Muscle of arm (tissue), 1 donor: ENCODE measurements at regions not wholly inside any gene's neighbourhood (a gene's known extent, or its start where the extent isn't known, plus 50 kb on each side); places are given as distances from the start of the nearest gene placed in this dataset.

Experiments
- DNase-seq: peaks from one replicate; pipeline ENCODE4 v3.0.0-alpha.2; 2013

- no peak for DNase-seq
Measured at GRCh38 chr2:172230889-172231401, 128.2 kb upstream of the DLX2 start.

DNA sequence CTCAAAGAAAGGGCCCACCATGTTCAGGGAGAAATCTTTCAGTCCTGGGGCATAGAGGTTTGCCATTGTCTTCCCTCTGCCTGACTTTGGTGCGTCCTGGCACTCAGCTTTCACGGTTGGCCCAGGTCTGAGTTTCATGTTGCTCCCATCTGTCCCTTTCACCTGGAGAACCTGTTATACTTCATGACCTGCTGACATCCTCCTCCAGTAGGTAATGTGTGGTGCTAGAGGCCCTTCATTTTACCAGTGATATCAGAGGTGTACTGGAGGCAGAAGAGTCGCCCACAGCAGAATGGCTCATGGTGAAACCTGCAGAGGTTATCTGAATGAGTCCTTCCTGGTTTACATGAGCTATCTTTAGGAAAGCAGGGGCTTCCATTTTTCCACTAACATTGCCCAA is 128.8 kb upstream of the DLX2 start:
- no peak for DNase-seq

- DNase-seq = no peak
Measured at GRCh38 chr2:172232708-172233396, 130.2 kb upstream of the DLX2 start.

DNA sequence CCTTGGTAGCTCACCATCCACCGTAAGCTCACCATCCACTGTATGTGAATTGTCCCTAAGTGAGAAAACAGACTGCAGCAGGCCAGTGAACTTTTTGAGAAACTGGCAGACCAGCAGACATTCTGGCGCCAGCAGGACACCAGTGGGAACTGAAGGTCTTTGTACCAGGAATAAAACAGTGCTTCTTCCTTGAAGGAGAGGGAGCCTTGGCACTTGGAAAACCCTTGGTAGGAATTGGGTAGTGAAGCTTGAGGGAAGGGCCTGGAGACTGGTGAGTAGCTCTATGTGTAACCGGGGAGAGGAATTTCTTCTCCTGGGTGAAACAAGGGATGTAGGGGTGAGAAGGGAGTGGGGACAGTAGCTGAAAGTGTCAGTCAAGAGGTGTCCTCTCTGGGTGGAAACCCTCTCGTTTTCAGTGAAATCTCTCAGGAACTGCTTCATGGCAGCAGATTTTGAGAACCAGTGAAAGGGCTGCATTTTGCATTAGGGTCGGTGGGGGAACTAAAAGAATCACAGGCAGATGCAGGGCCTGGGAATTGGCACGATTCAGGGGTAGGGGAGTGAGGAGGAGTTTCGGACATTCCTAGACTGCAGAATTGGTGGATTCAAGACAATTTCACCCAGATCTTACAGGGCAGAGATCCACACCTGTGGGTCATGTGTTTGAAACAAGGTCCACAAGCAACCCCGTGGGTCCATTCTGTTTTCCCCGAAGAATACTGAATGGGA is 131.5 kb upstream of the DLX2 start:
- DNase-seq = no peak

- DNase-seq = no peak
Measured at GRCh38 chr2:172234716-172235691, 132.3 kb upstream of the DLX2 start.

DNA sequence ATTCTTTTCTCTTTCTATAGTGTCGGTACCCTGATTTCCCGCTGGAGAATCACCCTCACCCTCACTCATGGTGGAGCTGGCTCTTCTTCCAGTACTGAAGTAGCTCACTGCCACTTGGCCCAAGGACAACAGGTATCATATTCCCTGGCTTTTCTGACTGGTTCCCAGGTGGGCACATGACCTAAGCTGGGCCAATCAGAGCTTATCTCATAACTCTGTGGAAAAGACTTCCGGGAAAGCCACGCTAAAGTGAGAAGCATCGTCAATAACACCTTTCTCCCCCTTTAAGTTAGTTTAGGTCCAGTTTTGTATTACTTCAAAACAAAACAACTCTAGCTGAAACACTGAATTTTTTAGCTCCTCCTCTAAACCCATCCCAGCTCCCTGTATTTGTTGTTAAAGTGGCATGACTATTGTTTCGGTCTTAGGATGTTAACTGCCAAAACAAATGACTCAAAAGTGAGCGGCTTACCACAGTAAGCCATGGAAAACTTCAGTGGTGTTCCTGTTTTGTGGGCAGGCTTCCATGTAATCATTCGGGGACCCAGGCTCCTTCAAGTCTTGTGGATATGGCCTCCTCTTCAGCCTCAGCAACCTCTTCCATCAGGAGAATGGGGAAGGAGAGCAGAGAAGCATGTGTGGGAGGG is 137.4 kb upstream of the DLX2 start:
- DNase-seq = no peak

- no peak for DNase-seq
Measured at GRCh38 chr2:172241222-172241621, 138.5 kb upstream of the DLX2 start.

DNA sequence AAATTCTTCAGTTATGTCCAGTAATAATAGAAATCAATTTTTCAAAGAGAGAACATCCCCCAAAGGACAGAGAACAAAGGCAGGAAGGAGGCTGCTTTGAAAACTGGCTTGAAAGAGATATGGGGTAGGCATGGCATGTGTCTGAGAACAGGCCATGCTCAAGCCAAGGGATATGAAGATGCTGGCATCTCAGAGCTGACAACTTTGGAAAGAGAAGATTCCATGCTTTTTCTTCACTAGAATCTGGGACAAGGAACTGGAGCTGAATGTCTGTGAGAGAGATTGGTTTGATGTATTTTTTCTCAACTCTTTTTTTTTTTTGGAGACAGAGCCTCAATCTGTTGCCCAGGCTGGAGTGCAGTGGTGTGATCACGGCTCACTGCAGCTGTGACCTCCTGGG is 139.8 kb upstream of the DLX2 start:
- no peak for DNase-seq

- no peak for DNase-seq
Measured at GRCh38 chr2:172242961-172243360, 140.3 kb upstream of the DLX2 start.

DNA sequence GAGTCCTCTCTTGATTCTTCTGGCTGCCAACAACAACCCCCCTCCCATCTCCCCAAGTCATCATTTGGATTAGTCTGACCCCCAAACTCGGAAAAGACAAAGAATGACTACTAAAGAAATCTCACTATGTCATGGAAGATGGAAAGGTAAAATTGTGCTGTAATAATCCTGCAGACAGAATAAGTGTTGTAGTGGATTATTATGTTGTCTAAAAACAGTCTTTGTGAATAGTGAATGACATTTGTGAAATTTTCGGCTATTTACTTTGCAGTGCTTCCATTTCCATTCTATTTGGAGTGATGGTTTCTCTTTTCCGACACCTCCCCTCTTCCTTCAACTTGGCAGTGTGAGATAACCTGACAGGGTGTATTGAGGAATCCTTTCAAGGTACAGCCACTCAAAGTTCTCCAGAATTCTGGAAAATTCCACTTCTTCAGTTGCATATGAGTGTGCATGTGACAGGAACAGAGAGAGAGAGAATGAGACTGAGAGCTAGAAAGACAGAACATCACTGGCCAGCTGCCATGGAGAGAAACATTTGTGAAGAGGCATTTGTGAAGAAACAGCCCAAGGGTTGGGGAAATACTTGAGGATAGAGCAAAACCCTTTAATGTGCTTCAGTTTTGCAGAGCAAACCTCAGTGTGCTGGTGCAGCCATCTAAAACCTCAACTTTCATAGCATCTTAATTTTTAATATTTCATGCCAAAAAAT is 141.9 kb upstream of the DLX2 start:
- no peak for DNase-seq

- no peak for DNase-seq
Measured at GRCh38 chr2:172246649-172247048, 143.9 kb upstream of the DLX2 start.

DNA sequence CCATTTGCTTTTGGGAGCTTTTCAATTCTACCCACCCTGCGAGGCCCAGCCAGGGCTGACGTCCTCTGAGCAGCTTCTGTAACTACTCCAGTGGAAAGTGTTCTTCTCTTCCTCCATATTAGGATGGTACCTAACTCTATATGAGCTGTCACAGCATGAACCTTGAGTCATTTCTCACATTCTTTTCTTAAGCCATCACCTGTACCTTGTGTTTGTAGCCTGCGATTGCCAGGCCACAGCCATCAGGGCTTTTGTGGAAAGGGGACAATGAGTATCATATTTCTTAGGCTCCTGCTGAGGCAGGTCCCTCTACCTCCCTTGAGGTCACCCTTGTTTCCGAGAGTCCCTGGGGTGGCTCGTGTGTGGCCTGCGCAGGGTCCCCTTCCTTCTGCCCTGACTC is 144.5 kb upstream of the DLX2 start:
- no peak for DNase-seq

DNA sequence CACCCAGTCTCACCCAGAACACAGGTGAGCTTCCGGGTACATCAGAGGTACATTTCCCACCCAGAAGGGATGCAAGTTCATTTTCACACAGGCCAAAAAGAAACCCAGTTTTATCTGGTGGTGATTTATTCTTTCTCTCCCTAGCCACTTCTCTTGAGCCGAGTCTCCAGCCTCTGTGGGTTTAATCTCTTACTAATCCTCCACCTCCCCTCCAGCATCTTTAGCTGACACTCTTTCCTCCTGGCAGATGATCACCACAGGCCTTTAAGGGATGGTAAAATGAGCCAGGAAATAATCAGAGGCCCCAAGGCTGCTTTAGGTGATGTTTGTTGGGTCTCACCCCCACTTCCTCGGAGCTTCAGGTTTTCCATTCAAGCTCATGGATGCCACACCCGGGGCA is 145.7 kb upstream of the DLX2 start:
- DNase-seq = no peak

- DNase-seq = no peak
Measured at GRCh38 chr2:172248785-172249187, 146.1 kb upstream of the DLX2 start.

GRCh38 chr2:172249334-172249733 is 146.6 kb upstream of the DLX2 start:
- DNase-seq = no peak

DNA sequence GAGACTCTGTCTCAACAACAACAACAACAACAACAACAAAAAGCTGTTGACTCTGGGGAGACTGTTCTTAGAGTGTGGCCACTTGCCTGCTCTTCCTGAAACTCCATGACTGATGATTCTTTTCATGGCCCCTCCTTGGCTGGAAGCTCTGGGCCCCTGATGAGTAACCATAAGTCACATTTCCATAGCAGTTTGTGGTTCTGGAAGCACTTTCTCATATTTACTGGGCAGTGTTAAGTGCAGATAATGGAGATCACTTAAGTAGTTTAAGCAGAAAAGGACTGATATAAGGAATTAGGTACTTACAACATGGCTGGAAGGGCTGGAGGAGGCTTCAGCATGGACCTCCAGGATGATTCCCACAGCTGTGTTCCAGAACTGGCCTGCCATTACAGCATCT is 147.3 kb upstream of the DLX2 start:
- no peak for DNase-seq

DNA sequence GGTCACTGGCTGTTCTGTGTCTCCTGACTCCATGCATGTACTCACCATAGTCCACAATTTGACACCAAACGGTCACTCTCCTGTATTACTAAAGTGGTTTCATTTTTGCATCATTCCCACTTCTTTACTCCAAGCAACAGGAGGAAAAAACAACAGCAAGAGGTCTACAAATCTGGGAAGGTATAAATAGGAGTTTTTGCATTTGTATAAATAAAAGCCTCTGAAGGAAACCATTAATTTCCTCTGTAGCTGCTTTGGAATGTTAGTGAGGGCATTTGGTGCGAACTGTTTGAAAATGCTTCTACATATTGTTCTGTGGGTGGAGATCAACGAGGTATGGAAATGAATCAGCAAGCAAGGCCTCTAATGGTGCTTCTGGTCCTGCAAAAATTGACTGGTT is 148.5 kb upstream of the DLX2 start:
- DNase-seq = no peak

DNA sequence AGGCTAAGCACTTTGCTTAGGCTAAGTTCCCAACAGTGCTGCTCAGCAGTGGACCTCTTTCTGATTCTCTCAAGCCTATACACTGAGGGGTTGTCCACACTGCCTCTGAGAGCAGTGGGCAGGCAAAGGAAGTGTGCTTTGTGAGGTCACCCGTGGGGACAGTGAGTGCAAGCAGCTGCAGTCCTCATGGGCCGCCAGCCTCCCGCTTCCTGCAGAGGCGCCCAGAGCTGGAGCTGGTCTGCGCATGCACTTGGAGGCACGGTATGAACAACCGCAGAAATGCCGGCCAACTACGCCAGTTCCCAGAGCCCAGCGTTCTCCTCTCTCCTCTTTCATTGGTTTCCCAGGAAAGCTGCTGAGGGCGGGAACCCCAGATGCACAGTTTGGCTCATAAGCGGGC is 149.5 kb upstream of the DLX2 start:
- no peak for DNase-seq

- no peak for DNase-seq
Measured at GRCh38 chr2:172253190-172254052, 150.7 kb upstream of the DLX2 start.

DNA sequence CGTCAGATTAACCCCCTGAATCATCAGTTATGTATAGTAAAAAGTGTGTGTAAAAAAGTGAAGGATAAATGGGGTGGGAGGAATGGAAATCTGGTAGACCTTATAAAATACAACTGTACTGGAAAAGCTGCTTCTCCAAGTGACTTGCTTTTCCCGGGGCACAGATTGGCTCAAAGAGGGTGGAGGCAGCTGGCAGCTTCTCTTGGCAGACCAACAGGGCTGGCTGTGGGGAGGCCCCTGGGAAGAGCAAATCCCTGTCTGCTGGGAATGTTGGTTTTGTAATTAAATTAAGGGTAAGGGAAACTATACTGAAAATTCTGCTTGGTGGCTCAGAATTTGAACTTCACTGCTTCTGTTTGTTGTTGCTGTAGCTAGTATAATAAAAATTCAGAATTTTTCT is 154.2 kb upstream of the DLX2 start:
- DNase-seq = no peak
